ENCODE measurements at regions not wholly inside any gene's neighbourhood (a gene's known extent, or its start where the extent isn't known, plus 50 kb on each side); places are given as distances from the start of the nearest gene placed in this dataset.

GRCh38 chr13:47546391-47547225 is 454.5 kb downstream of the SUCLA2 start:
- no peak for ATAC-seq (ENCODE audit: poor library complexity)
- Histone ChIP-seq H3K27me3 (ENCODE audit: control insufficient read depth in 1 of 2, insufficient read depth in 2 of 2, low read length in 2 of 2) (no peaks in the 10 kb centered on the region), H3K27ac (ENCODE audit: low read depth in 1 of 2, low read length in 2 of 2) (no peak overlapping the region), H3K4me3 (ENCODE audit: low read length) (no peak overlapping the region), H3K9me3 (ENCODE audit: control insufficient read depth in 1 of 2, insufficient read depth in 1 of 2, low read length in 2 of 2) (no peaks in the 10 kb centered on the region), H3K36me3 (ENCODE audit: insufficient read depth, low read length) (no peaks in the 10 kb centered on the region), H3K4me1 (ENCODE audit: insufficient read depth, low read length) (no peaks in the 10 kb centered on the region)
- CTCF ChIA-PET, result no interaction called here
- Mint-ChIP-seq H3K4me1 (ENCODE audit: low read depth) (no peaks in the 10 kb centered on the region), H3K9me3 (no peaks in the 10 kb centered on the region), H3K27ac (no peak overlapping the region), H3K27me3 (peaks cover 5% of the 10 kb centered on the region), H3K36me3 (ENCODE audit: low read depth) (no peaks in the 10 kb centered on the region), H3K4me3 (no peak overlapping the region)
- intact Hi-C loops (cut with DNase I, micrococcal nuclease), result no loop called here
- no peak for TF ChIP-seq CTCF (IDR thresholded peaks at IDR 0.05)
- DNase-seq, result no peak
- POLR2A ChIA-PET, result no interaction called here

GRCh38 chr13:47545201-47546024 is 455.7 kb downstream of the SUCLA2 start:
- TF ChIP-seq CTCF (IDR thresholded peaks at IDR 0.05), result no peak
- ChIA-PET POLR2A (no interaction called here), CTCF (no interaction called here)
- no peaks in the 10 kb centered on the region for H3K27me3 Mint-ChIP-seq
- DNase-seq (no peak), ATAC-seq (ENCODE audit: poor library complexity) (no peak)
- Histone ChIP-seq H3K4me3 (ENCODE audit: low read length) (no peak overlapping the region), H3K4me1 (ENCODE audit: insufficient read depth, low read length) (no peaks in the 10 kb centered on the region), H3K9me3 (ENCODE audit: control insufficient read depth in 1 of 2, insufficient read depth in 1 of 2, low read length in 2 of 2) (no peaks in the 10 kb centered on the region), H3K36me3 (ENCODE audit: insufficient read depth, low read length) (no peaks in the 10 kb centered on the region), H3K27ac (ENCODE audit: low read depth in 1 of 2, low read length in 2 of 2) (no peak overlapping the region), H3K27me3 (ENCODE audit: control insufficient read depth in 1 of 2, insufficient read depth in 2 of 2, low read length in 2 of 2) (no peaks in the 10 kb centered on the region)
- no peaks in the 10 kb centered on the region for H3K9me3 Mint-ChIP-seq
- H3K36me3 Mint-ChIP-seq (ENCODE audit: low read depth), result no peaks in the 10 kb centered on the region
- intact Hi-C loops (cut with DNase I, micrococcal nuclease), result no loop called here
- no peaks in the 10 kb centered on the region for H3K4me1 Mint-ChIP-seq (ENCODE audit: low read depth)
- no peak overlapping the region for H3K4me3 Mint-ChIP-seq
- H3K27ac Mint-ChIP-seq, result no peak overlapping the region

GRCh38 chr13:47539317-47539716 is 461.8 kb downstream of the SUCLA2 start:
- POLR2A ChIA-PET, result no interaction called here
- TF ChIP-seq CTCF (IDR thresholded peaks at IDR 0.05), result no peak

More at GRCh38 chr13:47539317-47539716, 461.8 kb downstream of the SUCLA2 start:
- H3K36me3 ChIP-seq (ENCODE audit: insufficient read depth, low read length), result no peaks in the 10 kb centered on the region
- DNase-seq, result no peak
- no peaks in the 10 kb centered on the region for H3K9me3 ChIP-seq (ENCODE audit: control insufficient read depth in 1 of 2, insufficient read depth in 1 of 2, low read length in 2 of 2)
- no peaks in the 10 kb centered on the region for H3K27me3 ChIP-seq (ENCODE audit: control insufficient read depth in 1 of 2, insufficient read depth in 2 of 2, low read length in 2 of 2)
- CTCF ChIA-PET, result no interaction called here
- H3K4me3 ChIP-seq (ENCODE audit: low read length), result no peak overlapping the region
- intact Hi-C loops (cut with DNase I, micrococcal nuclease), result no loop called here
- H3K4me3 Mint-ChIP-seq, result no peak overlapping the region
- no peaks in the 10 kb centered on the region for H3K4me1 Mint-ChIP-seq (ENCODE audit: low read depth)
- no peaks in the 10 kb centered on the region for H3K27me3 Mint-ChIP-seq
- peaks cover 7% of the 10 kb centered on the region for H3K9me3 Mint-ChIP-seq
- no peaks in the 10 kb centered on the region for H3K4me1 ChIP-seq (ENCODE audit: insufficient read depth, low read length)
- no peaks in the 10 kb centered on the region for H3K36me3 Mint-ChIP-seq (ENCODE audit: low read depth)
- no peak overlapping the region for H3K27ac Mint-ChIP-seq
- no peak overlapping the region for H3K27ac ChIP-seq (ENCODE audit: low read depth in 1 of 2, low read length in 2 of 2)
- ATAC-seq (ENCODE audit: poor library complexity), result no peak
